ENCODE measurements at regions not wholly inside any gene's neighbourhood (a gene's known extent, or its start where the extent isn't known, plus 50 kb on each side); places are given as distances from the start of the nearest gene placed in this dataset.
"Not testable (repeated sequence)": the region's sequence is repeated elsewhere in the genome, so short reads cannot be mapped to it uniquely, and the experiment has no call there.

- Histone ChIP-seq H3K27me3 (ENCODE audit: insufficient read depth, low read length) (no peaks in the 10 kb centered on the region), H3K4me3 (ENCODE audit: low read depth, low read length, poor library complexity, severe bottlenecking) (no peak overlapping the region), H3K9me3 (ENCODE audit: low read length) (no peaks in the 10 kb centered on the region), H3F3A (ENCODE audit: insufficient read depth, low read length) (no peaks in the 10 kb centered on the region), H3K9me2 (ENCODE audit: low read depth, low read length) (no peaks in the 10 kb centered on the region), H3K36me3 (ENCODE audit: insufficient read depth, low read length) (no peaks in the 10 kb centered on the region), H3K4me2 (ENCODE audit: low read length) (no peak overlapping the region), H3K79me2 (ENCODE audit: insufficient read depth, low read length) (no peaks in the 10 kb centered on the region), H3K4me1 (ENCODE audit: insufficient read depth, low read length, severe bottlenecking) (no peaks in the 10 kb centered on the region), H3K27ac (ENCODE audit: low read depth, low read length, poor library complexity, severe bottlenecking) (no peak overlapping the region), H3K9ac (ENCODE audit: low read length) (no peak overlapping the region), H2AFZ (ENCODE audit: low read length) (no peak overlapping the region), H4K20me1 (ENCODE audit: insufficient read depth, low read length) (no peaks in the 10 kb centered on the region)
- TF ChIP-seq EZH2 (IDR thresholded peaks at IDR 0.05; ENCODE audit: borderline replicate concordance, low read length), result no peak
- TF ChIP-seq CTCF (IDR thresholded peaks at IDR 0.05; ENCODE audit: low read length), result no peak
Observed at GRCh38 chr6:159631886-159632285, 61.2 kb downstream of the SOD2 start.

- Histone ChIP-seq H3K36me3 (ENCODE audit: insufficient read depth, low read length) (no peaks in the 10 kb centered on the region), H3K4me1 (ENCODE audit: insufficient read depth, low read length, severe bottlenecking) (no peaks in the 10 kb centered on the region), H3K9me3 (ENCODE audit: low read length) (no peaks in the 10 kb centered on the region), H3K9ac (ENCODE audit: low read length) (no peak overlapping the region), H3K4me3 (ENCODE audit: low read depth, low read length, poor library complexity, severe bottlenecking) (no peak overlapping the region), H3K27me3 (ENCODE audit: insufficient read depth, low read length) (no peaks in the 10 kb centered on the region), H3K9me2 (ENCODE audit: low read depth, low read length) (no peaks in the 10 kb centered on the region), H2AFZ (ENCODE audit: low read length) (no peak overlapping the region), H4K20me1 (ENCODE audit: insufficient read depth, low read length) (no peaks in the 10 kb centered on the region), H3K27ac (ENCODE audit: low read depth, low read length, poor library complexity, severe bottlenecking) (no peak overlapping the region), H3K79me2 (ENCODE audit: insufficient read depth, low read length) (no peaks in the 10 kb centered on the region), H3F3A (ENCODE audit: insufficient read depth, low read length) (no peaks in the 10 kb centered on the region), H3K4me2 (ENCODE audit: low read length) (no peak overlapping the region)
- TF ChIP-seq CTCF (IDR thresholded peaks at IDR 0.05; ENCODE audit: low read length) (no peak), EZH2 (IDR thresholded peaks at IDR 0.05; ENCODE audit: borderline replicate concordance, low read length) (no peak)
Observed at GRCh38 chr6:159627939-159628338, 65.1 kb downstream of the SOD2 start.

- H4K20me1 ChIP-seq (ENCODE audit: insufficient read depth, low read length); H3F3A ChIP-seq (ENCODE audit: insufficient read depth, low read length); H2AFZ ChIP-seq (ENCODE audit: low read length); H3K27ac ChIP-seq (ENCODE audit: low read depth, low read length, poor library complexity, severe bottlenecking); H3K9me3 ChIP-seq (ENCODE audit: low read length); H3K9ac ChIP-seq (ENCODE audit: low read length); H3K4me3 ChIP-seq (ENCODE audit: low read depth, low read length, poor library complexity, severe bottlenecking); H3K79me2 ChIP-seq (ENCODE audit: insufficient read depth, low read length); H3K4me1 ChIP-seq (ENCODE audit: insufficient read depth, low read length, severe bottlenecking); H3K4me2 ChIP-seq (ENCODE audit: low read length); H3K36me3 ChIP-seq (ENCODE audit: insufficient read depth, low read length); H3K9me2 ChIP-seq (ENCODE audit: low read depth, low read length); H3K27me3 ChIP-seq (ENCODE audit: insufficient read depth, low read length): not testable (repeated sequence)
Observed at GRCh38 chr6:159626506-159626905, 66.5 kb downstream of the SOD2 start.

GRCh38 chr6:159623156-159623555 lies 69.9 kb downstream of the SOD2 start:
- Histone ChIP-seq H3K4me3 (ENCODE audit: low read depth, low read length, poor library complexity, severe bottlenecking) (no peak overlapping the region), H3K36me3 (ENCODE audit: insufficient read depth, low read length) (no peaks in the 10 kb centered on the region), H4K20me1 (ENCODE audit: insufficient read depth, low read length) (no peaks in the 10 kb centered on the region), H3K9me2 (ENCODE audit: low read depth, low read length) (no peaks in the 10 kb centered on the region), H3K9me3 (ENCODE audit: low read length) (no peaks in the 10 kb centered on the region), H3K4me2 (ENCODE audit: low read length) (no peak overlapping the region), H3K27ac (ENCODE audit: low read depth, low read length, poor library complexity, severe bottlenecking) (no peak overlapping the region), H3K4me1 (ENCODE audit: insufficient read depth, low read length, severe bottlenecking) (no peaks in the 10 kb centered on the region), H3F3A (ENCODE audit: insufficient read depth, low read length) (no peaks in the 10 kb centered on the region), H3K9ac (ENCODE audit: low read length) (no peak overlapping the region), H2AFZ (ENCODE audit: low read length) (no peak overlapping the region), H3K79me2 (ENCODE audit: insufficient read depth, low read length) (no peaks in the 10 kb centered on the region), H3K27me3 (ENCODE audit: insufficient read depth, low read length) (no peaks in the 10 kb centered on the region)
- TF ChIP-seq CTCF (IDR thresholded peaks at IDR 0.05; ENCODE audit: low read length) (no peak), EZH2 (IDR thresholded peaks at IDR 0.05; ENCODE audit: borderline replicate concordance, low read length) (no peak)
